ENCODE measurements at regions not wholly inside any gene's neighbourhood (a gene's known extent, or its start where the extent isn't known, plus 50 kb on each side); places are given as distances from the start of the nearest gene placed in this dataset.

DNA sequence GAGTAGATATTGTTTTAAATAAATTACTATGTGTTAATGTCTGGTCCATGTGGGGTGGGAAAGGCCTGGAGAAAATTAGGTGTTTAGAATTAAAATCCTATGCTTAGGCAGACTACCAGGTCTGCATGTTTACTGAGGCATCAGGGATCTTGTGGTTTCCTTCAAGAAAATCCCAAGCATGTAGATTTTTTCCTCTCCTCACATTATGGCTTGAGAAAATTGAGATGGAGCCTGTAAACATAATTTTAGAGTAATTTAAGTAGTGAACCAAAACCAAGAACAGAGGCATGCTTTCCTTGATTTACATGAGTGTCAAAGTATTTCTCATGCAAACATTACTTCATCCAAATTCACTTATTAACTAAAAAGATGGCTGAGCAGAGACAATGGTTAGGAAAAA lies 823.7 kb downstream of the AACS start:
- Histone ChIP-seq H3K4ac (replicated peaks; ENCODE audit: insufficient read length, low read depth, low read length) (no peak overlapping the region), H3K79me1 (ENCODE audit: low read depth, low read length) (no peaks in the 10 kb centered on the region), H3K4me1 (replicated peaks in 1 of 4; ENCODE audit: control insufficient read depth in 3 of 4, insufficient read depth in 4 of 4, low read length in 3 of 4) (peaks cover 0 to 6% (median 4%) of the 10 kb centered on the region in 4 experiments; a peak in 3 of 7 replicates), H3K18ac (ENCODE audit: extremely low read depth, low read length) (no peak overlapping the region), H3K4me3 (ENCODE audit: extremely low read depth in 1 of 4, insufficient read depth in 2 of 4, low read depth in 3 of 4, low read length in 4 of 4) (no peak overlapping the region), H3K79me2 (ENCODE audit: control insufficient read depth in 1 of 2, insufficient read depth in 2 of 2, low read length in 2 of 2) (no peaks in the 10 kb centered on the region), H4K91ac (replicated peaks; ENCODE audit: insufficient read length, low read length) (no peak overlapping the region), H2BK15ac (ENCODE audit: low read length) (no peak overlapping the region), H2BK20ac (ENCODE audit: low read length) (no peak overlapping the region), H2AFZ (ENCODE audit: low read length) (no peak overlapping the region), H3K9ac (replicated peaks in 1 of 4; ENCODE audit: extremely low read depth in 1 of 4, low read depth in 3 of 4, low read length in 3 of 4) (no peak overlapping the region), H3K27ac (ENCODE audit: low read depth, low read length) (no peak overlapping the region), H3K23ac (ENCODE audit: insufficient read length) (no peak overlapping the region), H3K4me2 (ENCODE audit: insufficient read depth in 1 of 2, low read depth in 2 of 2, low read length in 2 of 2) (no peak overlapping the region), H4K8ac (ENCODE audit: extremely low read depth, insufficient read depth, low read length) (no peak overlapping the region), H2AK5ac (ENCODE audit: low read depth, low read length) (no peak overlapping the region), H2BK12ac (ENCODE audit: low read depth, low read length) (no peak overlapping the region), H4K20me1 (replicated peaks in 1 of 2; ENCODE audit: control insufficient read depth in 1 of 2, insufficient read depth in 2 of 2, low read length in 2 of 2) (peaks cover 0 to 2% of the 10 kb centered on the region in 2 experiments), H4K5ac (ENCODE audit: insufficient read length, low read depth, low read length) (no peak overlapping the region), H2BK5ac (ENCODE audit: low read depth, low read length) (no peak overlapping the region), H3K36me3 (ENCODE audit: control insufficient read depth in 2 of 4, insufficient read depth in 4 of 4, low read length in 3 of 4) (no peaks in the 10 kb centered on the region), H2BK120ac (replicated peaks; ENCODE audit: low read depth, low read length) (no peak overlapping the region), H3K23me2 (ENCODE audit: low read depth, low read length) (peaks cover 3% of the 10 kb centered on the region; the same call in 1 of the 2 replicates), H3K14ac (ENCODE audit: insufficient read length) (no peak overlapping the region), H3K27me3 (replicated peaks in 1 of 4; ENCODE audit: control insufficient read depth in 3 of 4, extremely low read depth in 1 of 4, insufficient read depth in 3 of 4, low read length in 3 of 4) (no peaks in the 10 kb centered on the region), H3K56ac (replicated peaks; ENCODE audit: insufficient read length, low read depth, low read length) (no peak overlapping the region), H3K9me3 (ENCODE audit: insufficient read depth in 2 of 2, low read depth in 1 of 2, low read length in 1 of 2) (no peaks in the 10 kb centered on the region)
- ChIA-PET POLR2A (ENCODE audit: partially characterized antibody) (no interaction called here), CTCF (ENCODE audit: partially characterized antibody) (interaction anchor here (0.6 to 1.2 kb wide), 7 partner anchors 9 to 662 kb away, joined by 3 to 6 read pairs (median 4); no protein-coding TSS in a partner anchor)
- DNase-seq (ENCODE audit: low read depth in 1 of 2, low spot score in 2 of 2) (no peak), FAIRE-seq (no peak)
- TF ChIP-seq, protein P1, sequence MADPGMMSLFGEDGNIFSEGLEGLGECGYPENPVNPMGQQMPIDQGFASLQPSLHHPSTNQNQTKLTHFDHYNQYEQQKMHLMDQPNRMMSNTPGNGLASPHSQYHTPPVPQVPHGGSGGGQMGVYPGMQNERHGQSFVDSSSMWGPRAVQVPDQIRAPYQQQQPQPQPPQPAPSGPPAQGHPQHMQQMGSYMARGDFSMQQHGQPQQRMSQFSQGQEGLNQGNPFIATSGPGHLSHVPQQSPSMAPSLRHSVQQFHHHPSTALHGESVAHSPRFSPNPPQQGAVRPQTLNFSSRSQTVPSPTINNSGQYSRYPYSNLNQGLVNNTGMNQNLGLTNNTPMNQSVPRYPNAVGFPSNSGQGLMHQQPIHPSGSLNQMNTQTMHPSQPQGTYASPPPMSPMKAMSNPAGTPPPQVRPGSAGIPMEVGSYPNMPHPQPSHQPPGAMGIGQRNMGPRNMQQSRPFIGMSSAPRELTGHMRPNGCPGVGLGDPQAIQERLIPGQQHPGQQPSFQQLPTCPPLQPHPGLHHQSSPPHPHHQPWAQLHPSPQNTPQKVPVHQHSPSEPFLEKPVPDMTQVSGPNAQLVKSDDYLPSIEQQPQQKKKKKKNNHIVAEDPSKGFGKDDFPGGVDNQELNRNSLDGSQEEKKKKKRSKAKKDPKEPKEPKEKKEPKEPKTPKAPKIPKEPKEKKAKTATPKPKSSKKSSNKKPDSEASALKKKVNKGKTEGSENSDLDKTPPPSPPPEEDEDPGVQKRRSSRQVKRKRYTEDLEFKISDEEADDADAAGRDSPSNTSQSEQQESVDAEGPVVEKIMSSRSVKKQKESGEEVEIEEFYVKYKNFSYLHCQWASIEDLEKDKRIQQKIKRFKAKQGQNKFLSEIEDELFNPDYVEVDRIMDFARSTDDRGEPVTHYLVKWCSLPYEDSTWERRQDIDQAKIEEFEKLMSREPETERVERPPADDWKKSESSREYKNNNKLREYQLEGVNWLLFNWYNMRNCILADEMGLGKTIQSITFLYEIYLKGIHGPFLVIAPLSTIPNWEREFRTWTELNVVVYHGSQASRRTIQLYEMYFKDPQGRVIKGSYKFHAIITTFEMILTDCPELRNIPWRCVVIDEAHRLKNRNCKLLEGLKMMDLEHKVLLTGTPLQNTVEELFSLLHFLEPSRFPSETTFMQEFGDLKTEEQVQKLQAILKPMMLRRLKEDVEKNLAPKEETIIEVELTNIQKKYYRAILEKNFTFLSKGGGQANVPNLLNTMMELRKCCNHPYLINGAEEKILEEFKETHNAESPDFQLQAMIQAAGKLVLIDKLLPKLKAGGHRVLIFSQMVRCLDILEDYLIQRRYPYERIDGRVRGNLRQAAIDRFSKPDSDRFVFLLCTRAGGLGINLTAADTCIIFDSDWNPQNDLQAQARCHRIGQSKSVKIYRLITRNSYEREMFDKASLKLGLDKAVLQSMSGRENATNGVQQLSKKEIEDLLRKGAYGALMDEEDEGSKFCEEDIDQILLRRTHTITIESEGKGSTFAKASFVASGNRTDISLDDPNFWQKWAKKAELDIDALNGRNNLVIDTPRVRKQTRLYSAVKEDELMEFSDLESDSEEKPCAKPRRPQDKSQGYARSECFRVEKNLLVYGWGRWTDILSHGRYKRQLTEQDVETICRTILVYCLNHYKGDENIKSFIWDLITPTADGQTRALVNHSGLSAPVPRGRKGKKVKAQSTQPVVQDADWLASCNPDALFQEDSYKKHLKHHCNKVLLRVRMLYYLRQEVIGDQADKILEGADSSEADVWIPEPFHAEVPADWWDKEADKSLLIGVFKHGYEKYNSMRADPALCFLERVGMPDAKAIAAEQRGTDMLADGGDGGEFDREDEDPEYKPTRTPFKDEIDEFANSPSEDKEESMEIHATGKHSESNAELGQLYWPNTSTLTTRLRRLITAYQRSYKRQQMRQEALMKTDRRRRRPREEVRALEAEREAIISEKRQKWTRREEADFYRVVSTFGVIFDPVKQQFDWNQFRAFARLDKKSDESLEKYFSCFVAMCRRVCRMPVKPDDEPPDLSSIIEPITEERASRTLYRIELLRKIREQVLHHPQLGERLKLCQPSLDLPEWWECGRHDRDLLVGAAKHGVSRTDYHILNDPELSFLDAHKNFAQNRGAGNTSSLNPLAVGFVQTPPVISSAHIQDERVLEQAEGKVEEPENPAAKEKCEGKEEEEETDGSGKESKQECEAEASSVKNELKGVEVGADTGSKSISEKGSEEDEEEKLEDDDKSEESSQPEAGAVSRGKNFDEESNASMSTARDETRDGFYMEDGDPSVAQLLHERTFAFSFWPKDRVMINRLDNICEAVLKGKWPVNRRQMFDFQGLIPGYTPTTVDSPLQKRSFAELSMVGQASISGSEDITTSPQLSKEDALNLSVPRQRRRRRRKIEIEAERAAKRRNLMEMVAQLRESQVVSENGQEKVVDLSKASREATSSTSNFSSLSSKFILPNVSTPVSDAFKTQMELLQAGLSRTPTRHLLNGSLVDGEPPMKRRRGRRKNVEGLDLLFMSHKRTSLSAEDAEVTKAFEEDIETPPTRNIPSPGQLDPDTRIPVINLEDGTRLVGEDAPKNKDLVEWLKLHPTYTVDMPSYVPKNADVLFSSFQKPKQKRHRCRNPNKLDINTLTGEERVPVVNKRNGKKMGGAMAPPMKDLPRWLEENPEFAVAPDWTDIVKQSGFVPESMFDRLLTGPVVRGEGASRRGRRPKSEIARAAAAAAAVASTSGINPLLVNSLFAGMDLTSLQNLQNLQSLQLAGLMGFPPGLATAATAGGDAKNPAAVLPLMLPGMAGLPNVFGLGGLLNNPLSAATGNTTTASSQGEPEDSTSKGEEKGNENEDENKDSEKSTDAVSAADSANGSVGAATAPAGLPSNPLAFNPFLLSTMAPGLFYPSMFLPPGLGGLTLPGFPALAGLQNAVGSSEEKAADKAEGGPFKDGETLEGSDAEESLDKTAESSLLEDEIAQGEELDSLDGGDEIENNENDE (IDR thresholded peaks at IDR 0.05; ENCODE audit: insufficient replicate concordance, low read length), result no peak
- TF ChIP-seq CHD2 (IDR thresholded peaks at IDR 0.05; ENCODE audit: low read length), result no peak
